Lung (tissue), 11 donors: ENCODE measurements at regions not wholly inside any gene's neighbourhood (a gene's known extent, or its start where the extent isn't known, plus 50 kb on each side); places are given as distances from the start of the nearest gene placed in this dataset.

ENCODE experiments used
- ATAC-seq: fragments of 200-7000 bp; cut with Tn5 transposase; one replicate; pipeline ENCODE4 v1.9.1; 2020; ENCODE audit warnings: moderate number of reproducible peaks; ENCODE audit not compliant: insufficient read depth, low FRiP score
- DNase-seq, 3 donors: peaks; one replicate each; pipeline ENCODE4 v3.0.0-alpha.2; 2013 to 2017
- H3K27ac ChIP-seq, 2 donors: one replicate each; pipeline ENCODE4 v1.5.1; 2013; ENCODE audit warnings: mild to moderate bottlenecking in 2 of 2, moderate library complexity in 2 of 2, control low read depth in 1 of 2, inconsistent platforms in 1 of 2, low read depth in 1 of 2, low read length in 1 of 2
- H3K27me3 ChIP-seq, 3 donors: one replicate each; pipeline ENCODE4 v1.5.1; 2013; ENCODE audit warnings: low read length in 2 of 3; ENCODE audit not compliant: control insufficient read depth in 3 of 3, insufficient read depth in 3 of 3
- H3K36me3 ChIP-seq, 4 donors: one replicate each; pipeline ENCODE4 v1.5.1; 2013; ENCODE audit warnings: low read length in 4 of 4, mild to moderate bottlenecking in 1 of 4, moderate library complexity in 1 of 4; ENCODE audit not compliant: control insufficient read depth in 4 of 4, insufficient read depth in 4 of 4
- H3K4me1 ChIP-seq, 5 donors: one replicate each; pipeline ENCODE4 v1.5.1; 2013; ENCODE audit warnings: low read length in 5 of 5, mild to moderate bottlenecking in 2 of 5, moderate library complexity in 1 of 5; ENCODE audit not compliant: control insufficient read depth in 5 of 5, insufficient read depth in 5 of 5
- H3K4me3 ChIP-seq: one replicate; pipeline ENCODE4 v1.5.1; 2013; ENCODE audit warnings: mild to moderate bottlenecking, control low read depth, moderate library complexity
- H3K9ac ChIP-seq, 2 donors: one replicate each; pipeline ENCODE4 v1.5.1; 2013; ENCODE audit warnings: low read length in 2 of 2, control low read depth in 1 of 2; ENCODE audit not compliant: insufficient read depth in 1 of 2
- H3K9me3 ChIP-seq, 4 donors: one replicate each; pipeline ENCODE4 v1.5.1; 2013; ENCODE audit warnings: low read length in 3 of 4, mild to moderate bottlenecking in 1 of 4, moderate library complexity in 1 of 4; ENCODE audit not compliant: control insufficient read depth in 4 of 4, insufficient read depth in 3 of 4
- CTCF ChIP-seq: IDR thresholded peaks from 2 replicates; pipeline ENCODE4 v1.5.1; 2012; ENCODE audit warnings: mild to moderate bottlenecking; ENCODE audit errors: control extremely low read depth, extremely low read depth
- WGBS, 2 donors: extraction: QIAGEN DNeasy Blood & Tissue Kit; methylation state at CpG; one replicate each; pipeline ENCODE4 v1.1.7; 2013; 5-methylcytosine and 5-hydroxymethylcytosine counted together
- donor health status: control.
- donor health status: control.
- donor health status: Bipolar disorder and iron deficiency.
- donor health status: healthy.
- donor health status: DM: yes; HTN: yes; CAD: no.

GRCh38 chr3:177278016-177278415 lies 80.7 kb upstream of the TBL1XR1 start:
- H3K9ac ChIP-seq: no peak overlapping the region
- no peak overlapping the region for H3K27ac ChIP-seq
- TF ChIP-seq CTCF: no peak
- no peaks in the 10 kb centered on the region for H3K27me3 ChIP-seq
- H3K4me3 ChIP-seq: no peak overlapping the region
- H3K9me3 ChIP-seq: no peaks in the 10 kb centered on the region
- no peaks in the 10 kb centered on the region for H3K36me3 ChIP-seq
- DNase-seq (no peak), ATAC-seq (no peak)
- H3K4me1 ChIP-seq: peaks cover 0 to 5% (median 0%) of the 10 kb centered on the region in 5 donors

- Histone ChIP-seq H3K27ac (no peak overlapping the region), H3K4me3 (no peak overlapping the region), H3K9ac (no peak overlapping the region), H3K27me3 (no peaks in the 10 kb centered on the region), H3K36me3 (no peaks in the 10 kb centered on the region), H3K4me1 (peaks cover 0 to 5% (median 4%) of the 10 kb centered on the region in 5 donors), H3K9me3 (no peaks in the 10 kb centered on the region)
- 58 to 75% methylated on average over 7 of the region's 7 CpGs for WGBS, 2 donors
- ATAC-seq (no peak), DNase-seq (no peak)
- no peak for TF ChIP-seq CTCF
These were observed 82.0 kb upstream of the TBL1XR1 start for GRCh38 chr3:177279118-177279815.

- no peak for ATAC-seq
- Histone ChIP-seq H3K4me3 (no peak overlapping the region), H3K4me1 (peaks cover 0 to 9% (median 6%) of the 10 kb centered on the region in 5 donors), H3K27me3 (no peaks in the 10 kb centered on the region), H3K9me3 (no peaks in the 10 kb centered on the region), H3K27ac (no peak overlapping the region), H3K36me3 (no peaks in the 10 kb centered on the region), H3K9ac (no peak overlapping the region)
- TF ChIP-seq CTCF: no peak
- 68 to 75% methylated on average over 7 of the region's 7 CpGs for WGBS, 2 donors
- peak in 1 of 3 donors; percentile 28 for DNase-seq
These were observed 84.2 kb upstream of the TBL1XR1 start for GRCh38 chr3:177281292-177282118.
